ENCODE measurements at regions not wholly inside any gene's neighbourhood (a gene's known extent, or its start where the extent isn't known, plus 50 kb on each side); places are given as distances from the start of the nearest gene placed in this dataset.

DNA sequence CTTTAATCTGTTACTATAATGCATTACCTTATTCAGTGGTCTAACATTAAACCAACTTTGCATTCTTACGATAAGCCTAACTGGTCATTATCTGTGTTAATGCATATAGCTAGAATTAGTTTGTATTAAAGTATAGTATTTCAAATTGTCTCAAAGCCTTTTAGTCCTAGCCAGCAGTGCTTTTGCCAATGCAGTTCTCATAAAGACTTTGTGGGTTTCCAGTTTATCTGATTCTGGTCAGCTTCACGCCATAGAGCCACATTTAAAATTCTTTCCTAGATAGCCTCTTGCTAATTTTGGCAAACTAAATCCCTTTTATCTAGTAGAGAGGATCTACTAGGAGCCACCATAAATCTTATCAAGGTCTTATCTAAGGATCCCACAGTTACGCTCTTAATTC, 78.9 kb upstream of the VASH1 start:
- no peak for TF ChIP-seq EP300 (conservative IDR thresholded peaks at IDR 0.05; ENCODE audit: poor library complexity, severe bottlenecking)
- no peak for TF ChIP-seq POLR2AphosphoS5 (IDR thresholded peaks at IDR 0.05)
- no peak for TF ChIP-seq EZH2 (IDR thresholded peaks at IDR 0.05; ENCODE audit: borderline replicate concordance, insufficient read depth, low read length, poor library complexity, severe bottlenecking)

All from neural cell (in vitro differentiated cells).